Upper lobe of right lung (tissue), 1 donor: ENCODE measurements at regions not wholly inside any gene's neighbourhood (a gene's known extent, or its start where the extent isn't known, plus 50 kb on each side); places are given as distances from the start of the nearest gene placed in this dataset.
A peak's percentile ranks its signal among the peaks of the same experiment; 100 is the strongest.

Experiments
- ATAC-seq: fragments of 200-7000 bp; cut with Tn5 transposase; one replicate; pipeline ENCODE4 v1.9.1; 2020; ENCODE audit warnings: mild to moderate bottlenecking, moderate library complexity
- DNase-seq: peaks from one replicate; pipeline ENCODE4 v3.0.0-alpha.2; 2020
- H3K27ac ChIP-seq: fragments of 200-600 bp; one replicate; pipeline ENCODE4 v1.8.0; 2022
- H3K27me3 ChIP-seq: fragments of 200-600 bp; one replicate; pipeline ENCODE4 v1.8.0; 2022; ENCODE audit warnings: mild to moderate bottlenecking
- H3K36me3 ChIP-seq: fragments of 200-600 bp; one replicate; pipeline ENCODE4 v1.8.0; 2022
- H3K4me1 ChIP-seq: fragments of 200-600 bp; one replicate; pipeline ENCODE4 v1.8.0; 2022
- H3K4me3 ChIP-seq: fragments of 200-600 bp; one replicate; pipeline ENCODE4 v1.8.0; 2022; ENCODE audit warnings: mild to moderate bottlenecking
- H3K9me3 ChIP-seq: fragments of 200-600 bp; one replicate; pipeline ENCODE4 v1.8.0; 2022
- CTCF ChIP-seq: fragments of 200-600 bp; IDR thresholded peaks from one replicate; pipeline ENCODE4 v1.8.0; 2022; ENCODE audit warnings: antibody characterized with exemption
- intact Hi-C: fragments of 100-400 bp; cut with DNase I; formaldehyde crosslinking; loops from one replicate; pipeline ENCODE4 v1.11.0; 2022
- donor health status: DM: no; HTN: yes; CAD: no; lungs with severe emphysema.

GRCh38 chr18:78071166-78071710 lies 821.6 kb downstream of the GALR1 start:
- H3K36me3 ChIP-seq: no peaks in the 10 kb centered on the region
- intact Hi-C loops: no loop called here

GRCh38 chr18:78071776-78072175 lies 822.1 kb downstream of the GALR1 start:
- H3K27me3 ChIP-seq: no peaks in the 10 kb centered on the region
- no peak for TF ChIP-seq CTCF
- H3K9me3 ChIP-seq: no peaks in the 10 kb centered on the region
- H3K4me1 ChIP-seq: peaks cover 5% of the 10 kb centered on the region
- intact Hi-C loops: no loop called here
- no peak overlapping the region for H3K27ac ChIP-seq
- ATAC-seq: no peak
- no peaks in the 10 kb centered on the region for H3K36me3 ChIP-seq
- no peak for DNase-seq
- H3K4me3 ChIP-seq: no peak overlapping the region

More at GRCh38 chr18:78071166-78071710, 821.6 kb downstream of the GALR1 start:
- TF ChIP-seq CTCF: no peak
- DNase-seq: no peak
- Histone ChIP-seq H3K4me3 (no peak overlapping the region), H3K9me3 (no peaks in the 10 kb centered on the region), H3K27ac (no peak overlapping the region), H3K27me3 (no peaks in the 10 kb centered on the region), H3K4me1 (peaks cover 5% of the 10 kb centered on the region)
- ATAC-seq: no peak

- H3K27ac ChIP-seq: no peak overlapping the region
- no peaks in the 10 kb centered on the region for H3K9me3 ChIP-seq
- no peak overlapping the region for H3K4me3 ChIP-seq
- DNase-seq (no peak), ATAC-seq (no peak)
- intact Hi-C loops: no loop called here
- TF ChIP-seq CTCF: no peak
- H3K36me3 ChIP-seq: no peaks in the 10 kb centered on the region
- peaks cover 5% of the 10 kb centered on the region for H3K4me1 ChIP-seq
- H3K27me3 ChIP-seq: no peaks in the 10 kb centered on the region
Observed at GRCh38 chr18:78072375-78072774, 822.7 kb downstream of the GALR1 start.

- no peak overlapping the region for H3K27ac ChIP-seq
- peak; percentile 40 for TF ChIP-seq CTCF
- H3K27me3 ChIP-seq: no peaks in the 10 kb centered on the region
- H3K36me3 ChIP-seq: no peaks in the 10 kb centered on the region
- ATAC-seq (no peak), DNase-seq (no peak)
- intact Hi-C loops: no loop called here
- no peaks in the 10 kb centered on the region for H3K9me3 ChIP-seq
- no peak overlapping the region for H3K4me3 ChIP-seq
- peaks cover 5% of the 10 kb centered on the region for H3K4me1 ChIP-seq
Observed at GRCh38 chr18:78073275-78073674, 823.6 kb downstream of the GALR1 start.

GRCh38 chr18:78074400-78075020 lies 824.9 kb downstream of the GALR1 start:
- no peak overlapping the region for H3K27ac ChIP-seq
- H3K36me3 ChIP-seq: no peaks in the 10 kb centered on the region
- intact Hi-C loops: no loop called here
- no peak overlapping the region for H3K4me3 ChIP-seq
- ATAC-seq: no peak
- H3K4me1 ChIP-seq: peaks cover 5% of the 10 kb centered on the region
- no peaks in the 10 kb centered on the region for H3K27me3 ChIP-seq
- DNase-seq: no peak
- TF ChIP-seq CTCF: peak; percentile 21
- no peaks in the 10 kb centered on the region for H3K9me3 ChIP-seq
